ENCODE measurements at regions not wholly inside any gene's neighbourhood (a gene's known extent, or its start where the extent isn't known, plus 50 kb on each side); places are given as distances from the start of the nearest gene placed in this dataset.

- TF ChIP-seq RCOR1 (conservative IDR thresholded peaks at IDR 0.05; ENCODE audit: low read depth, low read length) (no peak), ASH2L (IDR thresholded peaks at IDR 0.05; ENCODE audit: borderline replicate concordance, low read depth) (no peak), POLR2AphosphoS5 (IDR thresholded peaks at IDR 0.05; ENCODE audit: low read length) (no peak), RUNX3 (IDR thresholded peaks at IDR 0.05; ENCODE audit: low read length) (no peak), CTCF (IDR thresholded peaks at IDR 0.05 in 2 of 3, conservative IDR thresholded peaks at IDR 0.05 in 1 of 3; ENCODE audit: control insufficient read depth in 2 of 3, extremely low read depth in 1 of 3, insufficient read depth in 1 of 3, low read depth in 3 of 3, low read length in 3 of 3) (no peak)
Measured at GRCh38 chr12:43118881-43119280, 433.1 kb downstream of the ADAMTS20 start.

All from GM12878 (cell line).